ENCODE measurements at regions not wholly inside any gene's neighbourhood (a gene's known extent, or its start where the extent isn't known, plus 50 kb on each side); places are given as distances from the start of the nearest gene placed in this dataset.

- TF ChIP-seq EZH2 (IDR thresholded peaks at IDR 0.05) (no peak), POLR2AphosphoS5 (IDR thresholded peaks at IDR 0.05; ENCODE audit: borderline replicate concordance, low read depth, low read length) (no peak), FOXP2 (optimal IDR thresholded peaks at IDR 0.05; ENCODE audit: control extremely low read depth, extremely low read length, insufficient read depth) (no peak)
Observed at GRCh38 chr1:199422206-199422605, 605.3 kb upstream of the NR5A2 start.

Measured in SK-N-MC (cell line).